ENCODE measurements at regions not wholly inside any gene's neighbourhood (a gene's known extent, or its start where the extent isn't known, plus 50 kb on each side); places are given as distances from the start of the nearest gene placed in this dataset.

GRCh38 chr7:25318047-25318446 is 89.8 kb upstream of the NPVF start:
- Histone ChIP-seq H3K27ac (replicated peaks in 1 of 4) (no peak overlapping the region), H3K27me3 (no peaks in the 10 kb centered on the region), H3K36me3 (no peaks in the 10 kb centered on the region), H3K4me3 (no peak overlapping the region), H3K9me3 (no peaks in the 10 kb centered on the region), H3K4me1 (no peaks in the 10 kb centered on the region)
- TF ChIP-seq, protein P1, sequence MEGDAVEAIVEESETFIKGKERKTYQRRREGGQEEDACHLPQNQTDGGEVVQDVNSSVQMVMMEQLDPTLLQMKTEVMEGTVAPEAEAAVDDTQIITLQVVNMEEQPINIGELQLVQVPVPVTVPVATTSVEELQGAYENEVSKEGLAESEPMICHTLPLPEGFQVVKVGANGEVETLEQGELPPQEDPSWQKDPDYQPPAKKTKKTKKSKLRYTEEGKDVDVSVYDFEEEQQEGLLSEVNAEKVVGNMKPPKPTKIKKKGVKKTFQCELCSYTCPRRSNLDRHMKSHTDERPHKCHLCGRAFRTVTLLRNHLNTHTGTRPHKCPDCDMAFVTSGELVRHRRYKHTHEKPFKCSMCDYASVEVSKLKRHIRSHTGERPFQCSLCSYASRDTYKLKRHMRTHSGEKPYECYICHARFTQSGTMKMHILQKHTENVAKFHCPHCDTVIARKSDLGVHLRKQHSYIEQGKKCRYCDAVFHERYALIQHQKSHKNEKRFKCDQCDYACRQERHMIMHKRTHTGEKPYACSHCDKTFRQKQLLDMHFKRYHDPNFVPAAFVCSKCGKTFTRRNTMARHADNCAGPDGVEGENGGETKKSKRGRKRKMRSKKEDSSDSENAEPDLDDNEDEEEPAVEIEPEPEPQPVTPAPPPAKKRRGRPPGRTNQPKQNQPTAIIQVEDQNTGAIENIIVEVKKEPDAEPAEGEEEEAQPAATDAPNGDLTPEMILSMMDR (IDR thresholded peaks at IDR 0.05), result no peak
- no peak for TF ChIP-seq EP300 (IDR thresholded peaks at IDR 0.05)
- no peak for TF ChIP-seq POLR2AphosphoS5 (IDR thresholded peaks at IDR 0.05)
- no peak for TF ChIP-seq POLR2A (IDR thresholded peaks at IDR 0.05; ENCODE audit: low read depth)
- DNase-seq (ENCODE audit: extremely low spot score), result no peak
- WGBS, result 96% methylated on average over 1 of the region's 1 CpG
- intact Hi-C loops (cut with DNase I), result no loop called here

GRCh38 chr7:25319707-25320106 is 91.4 kb upstream of the NPVF start:
- no peak for TF ChIP-seq POLR2AphosphoS5 (IDR thresholded peaks at IDR 0.05)
- TF ChIP-seq POLR2A (IDR thresholded peaks at IDR 0.05; ENCODE audit: low read depth), result no peak
- intact Hi-C loops (cut with DNase I), result no loop called here
- H3K27ac ChIP-seq (replicated peaks in 1 of 4), result no peak overlapping the region
- H3K4me1 ChIP-seq, result no peaks in the 10 kb centered on the region
- no peaks in the 10 kb centered on the region for H3K36me3 ChIP-seq
- 58% methylated on average over 1 of the region's 1 CpG for WGBS
- H3K9me3 ChIP-seq, result no peaks in the 10 kb centered on the region
- peak; percentile 42 for DNase-seq (ENCODE audit: extremely low spot score)
- H3K4me3 ChIP-seq, result no peak overlapping the region
- no peaks in the 10 kb centered on the region for H3K27me3 ChIP-seq

DNA sequence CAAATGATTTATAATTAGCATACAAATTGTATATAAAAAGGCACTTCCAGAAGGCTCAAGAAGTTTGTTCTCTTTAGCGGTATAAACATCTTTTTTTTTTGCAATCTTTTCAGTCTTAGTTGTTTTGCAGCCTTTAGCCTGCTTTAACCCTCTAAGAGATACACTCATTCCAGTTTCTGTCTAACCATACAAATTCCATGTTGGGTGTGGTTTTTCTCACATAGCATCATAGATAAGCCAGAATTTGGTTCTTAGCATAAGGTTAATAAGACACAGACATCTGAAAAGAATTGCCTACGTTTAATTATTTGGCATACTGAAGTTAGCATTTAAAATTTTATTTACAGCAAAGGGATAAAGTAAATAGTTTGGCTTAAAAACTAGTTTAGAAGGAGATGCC is 92.5 kb upstream of the NPVF start:
- 84% methylated on average over 2 of the region's 2 CpGs for WGBS

GRCh38 chr7:25321424-25321823 is 93.1 kb upstream of the NPVF start:
- H3K4me3 ChIP-seq, result no peak overlapping the region
- no peak overlapping the region for H3K27ac ChIP-seq (replicated peaks in 1 of 4)
- TF ChIP-seq, protein P1 (IDR thresholded peaks at IDR 0.05), result no peak
- TF ChIP-seq POLR2A (IDR thresholded peaks at IDR 0.05; ENCODE audit: low read depth) (no peak), EP300 (IDR thresholded peaks at IDR 0.05) (no peak), POLR2AphosphoS5 (IDR thresholded peaks at IDR 0.05) (no peak)
- no peaks in the 10 kb centered on the region for H3K36me3 ChIP-seq
- WGBS, result 91% methylated on average over 5 of the region's 5 CpGs
- DNase-seq (ENCODE audit: extremely low spot score), result peak; percentile 68
- intact Hi-C loops (cut with DNase I), result no loop called here
- no peaks in the 10 kb centered on the region for H3K27me3 ChIP-seq
- no peaks in the 10 kb centered on the region for H3K9me3 ChIP-seq
- H3K4me1 ChIP-seq, result no peaks in the 10 kb centered on the region

More for the DNA sequence above, 92.5 kb upstream of the NPVF start:
- Histone ChIP-seq H3K4me3 (no peak overlapping the region), H3K27ac (replicated peaks in 1 of 4) (no peak overlapping the region), H3K4me1 (no peaks in the 10 kb centered on the region), H3K9me3 (no peaks in the 10 kb centered on the region), H3K27me3 (no peaks in the 10 kb centered on the region), H3K36me3 (no peaks in the 10 kb centered on the region)
- intact Hi-C loops (cut with DNase I), result no loop called here
- TF ChIP-seq EP300 (IDR thresholded peaks at IDR 0.05) (no peak), POLR2A (IDR thresholded peaks at IDR 0.05; ENCODE audit: low read depth) (no peak), POLR2AphosphoS5 (IDR thresholded peaks at IDR 0.05) (no peak)
- TF ChIP-seq, protein P1 (IDR thresholded peaks at IDR 0.05), result no peak
- no peak for DNase-seq (ENCODE audit: extremely low spot score)

DNA sequence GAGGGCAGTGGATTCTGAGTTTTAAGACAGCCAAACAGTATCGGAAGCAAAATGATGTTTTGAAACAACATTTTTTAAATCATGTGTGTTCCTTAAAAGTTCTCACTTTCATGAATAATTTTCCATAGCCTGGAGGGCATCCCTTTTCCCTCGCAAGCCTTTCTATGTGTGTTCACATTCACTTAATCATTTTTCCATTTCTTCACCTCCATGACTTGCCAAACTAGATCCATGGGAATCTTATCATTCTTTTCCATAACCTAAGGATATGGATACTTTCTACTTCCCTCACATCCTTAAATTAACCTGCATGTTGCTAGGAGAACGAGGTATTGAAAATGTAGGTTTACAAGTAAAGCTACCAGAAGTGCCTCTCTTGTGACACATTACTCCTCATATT is 94.2 kb upstream of the NPVF start:
- WGBS, result 82% methylated on average over 3 of the region's 3 CpGs
- Histone ChIP-seq H3K4me1 (no peaks in the 10 kb centered on the region), H3K36me3 (no peaks in the 10 kb centered on the region), H3K27me3 (no peaks in the 10 kb centered on the region), H3K27ac (replicated peaks in 1 of 4) (no peak overlapping the region), H3K9me3 (no peaks in the 10 kb centered on the region), H3K4me3 (no peak overlapping the region)
- TF ChIP-seq, protein P1 (IDR thresholded peaks at IDR 0.05), result no peak
- no peak for TF ChIP-seq POLR2A (IDR thresholded peaks at IDR 0.05; ENCODE audit: low read depth)
- TF ChIP-seq EP300 (IDR thresholded peaks at IDR 0.05), result no peak
- TF ChIP-seq POLR2AphosphoS5 (IDR thresholded peaks at IDR 0.05), result no peak
- DNase-seq (ENCODE audit: extremely low spot score), result no peak
- intact Hi-C loops (cut with DNase I), result no loop called here
